WTC11 (cell line): ENCODE measurements at regions not wholly inside any gene's neighbourhood (a gene's known extent, or its start where the extent isn't known, plus 50 kb on each side); places are given as distances from the start of the nearest gene placed in this dataset.

ENCODE experiments used
- ATAC-seq: fragments of 200-7000 bp; cut with Tn5 transposase; 2 replicates; pipeline ENCODE4 v1.10.0; 2021; ENCODE audit warnings: mild to moderate bottlenecking, moderate library complexity
- CTCF ChIA-PET: fragments of 300-600 bp; sonication (Branson Sonifier 250); formaldehyde crosslinking; loops from one replicate; lab custom pipeline; 2021; ENCODE audit warnings: antibody characterized with exemption; lab: Charles Lee
- POLR2A ChIA-PET: fragments of 350-600 bp; sonication (Branson Sonifier 250); formaldehyde crosslinking; loops from one replicate; lab custom pipeline; 2021; ENCODE audit warnings: antibody characterized with exemption; lab: Charles Lee
- DNase-seq: peaks from one replicate; pipeline ENCODE4 v3.0.0; 2021; ENCODE audit warnings: low spot score
- H3K27ac Mint-ChIP-seq: 2 replicates; pipeline ENCODE4 v1.8.0; 2021; ENCODE audit warnings: mixed read lengths
- H3K27me3 Mint-ChIP-seq: 2 replicates; pipeline ENCODE4 v1.8.0; 2021; ENCODE audit warnings: low read depth, mild to moderate bottlenecking, moderate library complexity, mixed read lengths
- H3K36me3 Mint-ChIP-seq: 2 replicates; pipeline ENCODE4 v1.8.0; 2021; ENCODE audit warnings: mixed read lengths
- H3K4me1 Mint-ChIP-seq: 2 replicates; pipeline ENCODE4 v1.8.0; 2022; ENCODE audit warnings: mixed read lengths
- H3K4me3 Mint-ChIP-seq: 2 replicates; pipeline ENCODE4 v1.8.0; 2021; ENCODE audit warnings: mild to moderate bottlenecking, moderate library complexity, mixed read lengths
- H3K9me3 Mint-ChIP-seq: 2 replicates; pipeline ENCODE4 v1.8.0; 2021; ENCODE audit warnings: mixed read lengths
- CBFB ChIP-seq: sonication (generic); formaldehyde crosslinking; IDR thresholded peaks from 2 replicates; pipeline ENCODE4 v1.8.1; 2022; ENCODE audit warnings: mild to moderate bottlenecking, low read depth, missing genetic modification reagents
- ELF4 ChIP-seq: sonication (generic); formaldehyde crosslinking; IDR thresholded peaks from 2 replicates; pipeline ENCODE4 v1.8.1; 2022; ENCODE audit warnings: low read depth, mild to moderate bottlenecking, moderate library complexity, missing genetic modification reagents
- ETV6 ChIP-seq: sonication (generic); formaldehyde crosslinking; IDR thresholded peaks from 2 replicates; pipeline ENCODE4 v1.8.1; 2022; ENCODE audit warnings: mild to moderate bottlenecking, missing genetic modification reagents
- FOXP1 ChIP-seq: sonication (generic); formaldehyde crosslinking; IDR thresholded peaks from 2 replicates; pipeline ENCODE4 v1.8.0; 2022; ENCODE audit warnings: missing genetic modification reagents, mild to moderate bottlenecking, moderate library complexity, borderline replicate concordance
- FOXP4 ChIP-seq: sonication (generic); formaldehyde crosslinking; IDR thresholded peaks from 2 replicates; pipeline ENCODE4 v1.8.0; 2022; ENCODE audit warnings: mild to moderate bottlenecking, missing genetic modification reagents
- IRF2 ChIP-seq: sonication (generic); formaldehyde crosslinking; IDR thresholded peaks from 2 replicates; pipeline ENCODE4 v1.8.0; 2022; ENCODE audit warnings: low read depth, missing genetic modification reagents, borderline replicate concordance
- NFE2L1 ChIP-seq: sonication (generic); formaldehyde crosslinking; IDR thresholded peaks from 2 replicates; pipeline ENCODE4 v1.8.1; 2023; ENCODE audit warnings: missing genetic modification reagents
- TEAD1 ChIP-seq: sonication (generic); formaldehyde crosslinking; IDR thresholded peaks from 2 replicates; pipeline ENCODE4 v1.8.0; 2022; ENCODE audit warnings: mild to moderate bottlenecking, missing genetic modification reagents
- TP53 ChIP-seq: sonication (generic); formaldehyde crosslinking; IDR thresholded peaks from 2 replicates; pipeline ENCODE4 v1.8.1; 2023; ENCODE audit warnings: mild to moderate bottlenecking, missing genetic modification reagents
- ZNF263 ChIP-seq: sonication (generic); formaldehyde crosslinking; IDR thresholded peaks from 2 replicates; pipeline ENCODE4 v1.8.1; 2022; ENCODE audit warnings: low read depth, mild to moderate bottlenecking, moderate library complexity, missing genetic modification reagents
- ZNF317 ChIP-seq: sonication (generic); formaldehyde crosslinking; IDR thresholded peaks from 2 replicates; pipeline ENCODE4 v1.8.1; 2023; ENCODE audit warnings: low read depth, mild to moderate bottlenecking, moderate library complexity, missing genetic modification reagents, borderline replicate concordance
- ZNF423 ChIP-seq: fragments of 250-450 bp; sonication (Bioruptor Pico); IDR thresholded peaks from 2 replicates; pipeline ENCODE4 v2.1.2; 2022; ENCODE audit warnings: mild to moderate bottlenecking, moderate library complexity
- ZNF532 ChIP-seq: fragments of 250-450 bp; sonication (Bioruptor Pico); IDR thresholded peaks from 2 replicates; pipeline ENCODE4 v1.9.0; 2021; ENCODE audit warnings: mild to moderate bottlenecking, borderline replicate concordance
- TF ChIP-seq, protein P1 (sequence below): sonication (generic); formaldehyde crosslinking; IDR thresholded peaks from 2 replicates; pipeline ENCODE4 v1.8.1; 2023; ENCODE audit warnings: mild to moderate bottlenecking, moderate library complexity, missing genetic modification reagents
- TF ChIP-seq, protein P2 (sequence below): sonication (generic); formaldehyde crosslinking; IDR thresholded peaks from 2 replicates; pipeline ENCODE4 v1.8.1; 2023; ENCODE audit warnings: mild to moderate bottlenecking, missing genetic modification reagents, moderate library complexity
- TF ChIP-seq, protein P3 (sequence below): sonication (generic); formaldehyde crosslinking; IDR thresholded peaks from 2 replicates; pipeline ENCODE4 v1.8.1; 2023; ENCODE audit warnings: mild to moderate bottlenecking, missing genetic modification reagents
- TF ChIP-seq, protein P4 (sequence below): sonication (generic); formaldehyde crosslinking; IDR thresholded peaks from 2 replicates; pipeline ENCODE4 v1.8.0; 2022; ENCODE audit warnings: mild to moderate bottlenecking, missing genetic modification reagents
- TF ChIP-seq, protein P5 (sequence below): fragments of 250-450 bp; sonication (Bioruptor Pico); IDR thresholded peaks from 2 replicates; pipeline ENCODE4 v1.9.0; 2021; ENCODE audit warnings: mild to moderate bottlenecking

- CTCF ChIA-PET, result no interaction called here
- POLR2A ChIA-PET, result no interaction called here
These were observed 243.1 kb upstream of the SHH start for GRCh38 chr7:156055206-156055822.

DNA sequence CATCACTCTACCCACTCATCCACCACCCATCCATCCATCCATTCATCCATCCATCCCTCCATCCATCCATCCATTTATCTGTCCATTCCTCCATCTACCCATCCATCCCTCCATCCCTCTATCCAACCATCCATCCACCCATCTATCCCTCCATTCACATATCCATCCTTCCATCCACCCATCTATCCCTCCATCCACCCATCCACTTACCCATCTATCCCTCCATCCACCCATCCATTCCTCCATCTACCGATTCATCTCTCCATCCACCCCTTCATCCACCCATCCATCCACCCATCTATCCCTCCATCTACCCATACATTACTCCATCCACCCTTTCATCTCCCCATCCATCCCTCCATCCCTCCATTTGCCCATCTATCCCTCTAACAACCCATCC, 239.6 kb upstream of the SHH start:
- peaks cover 65% of the 10 kb centered on the region for H3K9me3 Mint-ChIP-seq
- POLR2A ChIA-PET, result no interaction called here
- no peak overlapping the region for H3K4me3 Mint-ChIP-seq
- no peak for ATAC-seq
- no peak overlapping the region for H3K27ac Mint-ChIP-seq
- TF ChIP-seq ZNF263 (CRISPR knock-in tag) (no peak), ELF4 (CRISPR knock-in tag) (no peak), ZNF532 (no peak), TEAD1 (CRISPR knock-in tag) (no peak), FOXP1 (CRISPR knock-in tag) (no peak), ZNF317 (no peak)
- TF ChIP-seq, protein P1, sequence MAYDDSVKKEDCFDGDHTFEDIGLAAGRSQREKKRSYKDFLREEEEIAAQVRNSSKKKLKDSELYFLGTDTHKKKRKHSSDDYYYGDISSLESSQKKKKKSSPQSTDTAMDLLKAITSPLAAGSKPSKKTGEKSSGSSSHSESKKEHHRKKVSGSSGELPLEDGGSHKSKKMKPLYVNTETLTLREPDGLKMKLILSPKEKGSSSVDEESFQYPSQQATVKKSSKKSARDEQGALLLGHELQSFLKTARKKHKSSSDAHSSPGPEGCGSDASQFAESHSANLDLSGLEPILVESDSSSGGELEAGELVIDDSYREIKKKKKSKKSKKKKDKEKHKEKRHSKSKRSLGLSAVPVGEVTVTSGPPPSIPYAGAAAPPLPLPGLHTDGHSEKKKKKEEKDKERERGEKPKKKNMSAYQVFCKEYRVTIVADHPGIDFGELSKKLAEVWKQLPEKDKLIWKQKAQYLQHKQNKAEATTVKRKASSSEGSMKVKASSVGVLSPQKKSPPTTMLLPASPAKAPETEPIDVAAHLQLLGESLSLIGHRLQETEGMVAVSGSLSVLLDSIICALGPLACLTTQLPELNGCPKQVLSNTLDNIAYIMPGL (CRISPR knock-in tag), result no peak
- TF ChIP-seq, protein P2, sequence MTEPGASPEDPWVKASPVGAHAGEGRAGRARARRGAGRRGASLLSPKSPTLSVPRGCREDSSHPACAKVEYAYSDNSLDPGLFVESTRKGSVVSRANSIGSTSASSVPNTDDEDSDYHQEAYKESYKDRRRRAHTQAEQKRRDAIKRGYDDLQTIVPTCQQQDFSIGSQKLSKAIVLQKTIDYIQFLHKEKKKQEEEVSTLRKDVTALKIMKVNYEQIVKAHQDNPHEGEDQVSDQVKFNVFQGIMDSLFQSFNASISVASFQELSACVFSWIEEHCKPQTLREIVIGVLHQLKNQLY (CRISPR knock-in tag), result no peak
- TF ChIP-seq, protein P3, sequence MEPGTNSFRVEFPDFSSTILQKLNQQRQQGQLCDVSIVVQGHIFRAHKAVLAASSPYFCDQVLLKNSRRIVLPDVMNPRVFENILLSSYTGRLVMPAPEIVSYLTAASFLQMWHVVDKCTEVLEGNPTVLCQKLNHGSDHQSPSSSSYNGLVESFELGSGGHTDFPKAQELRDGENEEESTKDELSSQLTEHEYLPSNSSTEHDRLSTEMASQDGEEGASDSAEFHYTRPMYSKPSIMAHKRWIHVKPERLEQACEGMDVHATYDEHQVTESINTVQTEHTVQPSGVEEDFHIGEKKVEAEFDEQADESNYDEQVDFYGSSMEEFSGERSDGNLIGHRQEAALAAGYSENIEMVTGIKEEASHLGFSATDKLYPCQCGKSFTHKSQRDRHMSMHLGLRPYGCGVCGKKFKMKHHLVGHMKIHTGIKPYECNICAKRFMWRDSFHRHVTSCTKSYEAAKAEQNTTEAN (CRISPR knock-in tag), result no peak
- TF ChIP-seq, protein P4, sequence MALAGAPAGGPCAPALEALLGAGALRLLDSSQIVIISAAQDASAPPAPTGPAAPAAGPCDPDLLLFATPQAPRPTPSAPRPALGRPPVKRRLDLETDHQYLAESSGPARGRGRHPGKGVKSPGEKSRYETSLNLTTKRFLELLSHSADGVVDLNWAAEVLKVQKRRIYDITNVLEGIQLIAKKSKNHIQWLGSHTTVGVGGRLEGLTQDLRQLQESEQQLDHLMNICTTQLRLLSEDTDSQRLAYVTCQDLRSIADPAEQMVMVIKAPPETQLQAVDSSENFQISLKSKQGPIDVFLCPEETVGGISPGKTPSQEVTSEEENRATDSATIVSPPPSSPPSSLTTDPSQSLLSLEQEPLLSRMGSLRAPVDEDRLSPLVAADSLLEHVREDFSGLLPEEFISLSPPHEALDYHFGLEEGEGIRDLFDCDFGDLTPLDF (CRISPR knock-in tag), result no peak
- TF ChIP-seq, all 79 proteins: peak for 0
- H3K4me1 Mint-ChIP-seq, result no peaks in the 10 kb centered on the region
- peaks cover 8% of the 10 kb centered on the region for H3K27me3 Mint-ChIP-seq
- CTCF ChIA-PET, result no interaction called here
- peaks cover 52% of the 10 kb centered on the region for H3K36me3 Mint-ChIP-seq
- DNase-seq, result no peak

More at GRCh38 chr7:156055206-156055822, 243.1 kb upstream of the SHH start:
- Mint-ChIP-seq H3K27me3 (peaks cover 8% of the 10 kb centered on the region; the same call in 1 of the 2 replicates), H3K27ac (no peak overlapping the region), H3K9me3 (peaks cover 58% of the 10 kb centered on the region), H3K4me3 (no peak overlapping the region), H3K4me1 (no peaks in the 10 kb centered on the region), H3K36me3 (peaks cover 50% of the 10 kb centered on the region)
- no peak for DNase-seq
- TF ChIP-seq, protein P5, sequence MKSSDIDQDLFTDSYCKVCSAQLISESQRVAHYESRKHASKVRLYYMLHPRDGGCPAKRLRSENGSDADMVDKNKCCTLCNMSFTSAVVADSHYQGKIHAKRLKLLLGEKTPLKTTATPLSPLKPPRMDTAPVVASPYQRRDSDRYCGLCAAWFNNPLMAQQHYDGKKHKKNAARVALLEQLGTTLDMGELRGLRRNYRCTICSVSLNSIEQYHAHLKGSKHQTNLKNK (CRISPR knock-in tag), result no peak
- TF ChIP-seq TP53 (CRISPR knock-in tag), result no peak
- no peak for TF ChIP-seq ETV6 (CRISPR knock-in tag)
- no peak for TF ChIP-seq FOXP4 (CRISPR knock-in tag)
- TF ChIP-seq NFE2L1 (CRISPR knock-in tag), result no peak
- no peak for TF ChIP-seq IRF2 (CRISPR knock-in tag)
- no peak for TF ChIP-seq CBFB (CRISPR knock-in tag)
- no peak for TF ChIP-seq ZNF423 (CRISPR knock-in tag)
- ATAC-seq, result no peak
